HUES48 (cell line): ENCODE measurements at regions not wholly inside any gene's neighbourhood (a gene's known extent, or its start where the extent isn't known, plus 50 kb on each side); places are given as distances from the start of the nearest gene placed in this dataset.

Source experiments
- H3K27ac ChIP-seq: one replicate; pipeline ENCODE4 v1.7.0; 2013; ENCODE audit warnings: low read depth, low read length, inconsistent platforms
- H3K27me3 ChIP-seq: 2 replicates; pipeline ENCODE4 v1.6.1; 2013; ENCODE audit warnings: mild to moderate bottlenecking, low read length; ENCODE audit not compliant: control insufficient read depth, insufficient read depth
- H3K36me3 ChIP-seq: 2 replicates; pipeline ENCODE4 v1.6.1; 2013; ENCODE audit warnings: low read length; ENCODE audit not compliant: control insufficient read depth, insufficient read depth
- H3K4me1 ChIP-seq: 2 replicates; pipeline ENCODE4 v1.6.1; 2013; ENCODE audit warnings: mild to moderate bottlenecking, low read length; ENCODE audit not compliant: control insufficient read depth, insufficient read depth
- H3K4me3 ChIP-seq: 2 replicates; pipeline ENCODE4 v1.5.1; 2013; ENCODE audit warnings: mild to moderate bottlenecking, low read depth, low read length
- H3K9ac ChIP-seq: 2 replicates; pipeline ENCODE4 v1.6.1; 2013; ENCODE audit warnings: mild to moderate bottlenecking, low read depth, low read length, moderate library complexity
- H3K9me3 ChIP-seq: 2 replicates; pipeline ENCODE4 v1.6.1; 2013; ENCODE audit warnings: low read length; ENCODE audit not compliant: control insufficient read depth, insufficient read depth

DNA sequence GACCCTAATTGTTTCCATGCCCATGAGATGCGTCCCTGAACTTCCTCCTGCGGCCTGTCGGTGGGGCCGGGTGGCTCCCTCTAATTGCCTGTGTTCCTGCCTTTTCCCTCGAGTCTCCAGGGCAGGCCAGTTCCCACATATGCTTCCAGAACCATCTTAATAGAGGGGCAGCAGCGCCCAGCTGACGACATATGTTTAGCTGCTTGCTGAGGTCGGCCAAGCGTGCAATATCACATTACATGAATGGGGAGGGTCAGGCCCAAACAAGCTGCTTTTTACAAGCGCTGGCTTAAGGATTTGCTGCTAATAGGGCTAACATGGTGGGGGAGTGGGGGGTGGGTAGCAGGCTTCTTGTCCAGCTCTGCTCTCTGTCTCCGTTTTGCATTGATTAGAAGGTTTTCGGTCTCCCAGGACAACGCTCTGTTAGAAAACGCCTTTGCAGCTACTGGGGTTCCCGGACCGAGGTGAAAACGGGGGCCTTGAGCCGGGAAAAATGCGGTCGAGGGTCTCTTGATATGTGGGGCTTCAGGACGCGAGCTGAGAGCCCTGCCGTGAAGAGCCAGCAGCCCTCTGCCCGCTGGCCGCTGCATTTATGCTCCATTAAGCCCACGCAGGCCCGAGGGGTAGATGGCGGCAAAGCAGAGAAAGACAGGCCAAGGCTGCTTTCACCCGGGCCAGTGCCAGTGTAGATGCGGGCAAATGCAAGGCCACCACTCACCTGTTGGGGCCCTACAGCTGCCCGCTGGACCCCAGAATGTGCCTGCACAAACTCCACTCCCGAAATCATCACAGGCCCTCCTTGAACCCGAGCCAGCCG is 308.5 kb downstream of the BMP7 start:
- H3K9ac ChIP-seq, result no peak overlapping the region
- H3K36me3 ChIP-seq, result no peaks in the 10 kb centered on the region
- no peaks in the 10 kb centered on the region for H3K27me3 ChIP-seq
- no peaks in the 10 kb centered on the region for H3K9me3 ChIP-seq
- no peak overlapping the region for H3K27ac ChIP-seq
- H3K4me1 ChIP-seq, result peaks cover 23% of the 10 kb centered on the region
- H3K4me3 ChIP-seq, result no peak overlapping the region

DNA sequence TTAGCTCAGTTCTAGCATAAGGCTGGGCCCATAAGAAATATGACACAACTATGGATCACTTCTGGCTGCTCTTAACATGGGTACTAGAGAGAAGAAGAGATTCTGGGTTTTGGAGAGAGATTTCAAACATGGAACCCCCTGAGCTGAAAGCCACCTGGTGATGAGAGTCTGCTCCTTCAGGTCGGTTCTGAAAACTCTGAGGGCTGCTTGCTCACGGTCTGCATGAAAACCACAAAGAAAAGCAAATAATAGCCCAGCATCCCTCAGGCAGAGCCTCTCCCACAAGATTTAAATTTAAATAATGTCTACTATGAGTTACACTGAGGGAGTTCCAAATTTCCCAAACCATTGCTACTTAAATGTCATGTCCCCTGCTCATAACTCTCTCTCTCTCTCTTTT is 301.5 kb downstream of the BMP7 start:
- Histone ChIP-seq H3K36me3 (no peaks in the 10 kb centered on the region), H3K27ac (no peak overlapping the region), H3K9me3 (no peaks in the 10 kb centered on the region), H3K9ac (no peak overlapping the region), H3K27me3 (no peaks in the 10 kb centered on the region), H3K4me1 (peaks cover 8% of the 10 kb centered on the region), H3K4me3 (no peak overlapping the region)

DNA sequence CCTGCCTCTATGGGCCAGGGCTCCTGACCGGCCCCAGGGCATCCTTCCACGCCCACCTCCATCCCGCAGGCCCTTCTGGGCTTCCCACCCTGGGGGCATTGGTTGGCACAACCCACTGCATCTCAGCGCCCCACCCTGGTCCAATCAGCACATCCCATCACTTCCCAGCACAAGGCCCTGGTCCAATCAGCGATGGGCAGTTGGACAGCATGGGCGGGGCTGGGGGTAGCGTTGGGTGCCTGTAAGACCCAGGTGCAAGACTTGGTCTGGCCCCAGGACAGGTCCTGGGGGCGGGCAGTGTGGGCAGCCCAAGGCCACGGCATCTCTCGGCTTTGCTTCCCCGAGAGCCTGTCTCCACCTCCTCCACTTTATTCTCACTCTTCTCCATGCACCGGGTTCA is 298.5 kb downstream of the BMP7 start:
- no peak overlapping the region for H3K4me3 ChIP-seq

GRCh38 chr20:56968376-56969048 is 297.9 kb downstream of the BMP7 start:
- Histone ChIP-seq H3K27me3 (no peaks in the 10 kb centered on the region), H3K9ac (no peak overlapping the region), H3K4me3 (no peak overlapping the region; the same call in 1 of the 2 replicates), H3K9me3 (no peaks in the 10 kb centered on the region), H3K27ac (no peak overlapping the region), H3K36me3 (no peaks in the 10 kb centered on the region), H3K4me1 (peaks cover 25% of the 10 kb centered on the region)

More for the DNA sequence above, 298.5 kb downstream of the BMP7 start:
- no peak overlapping the region for H3K9ac ChIP-seq
- no peaks in the 10 kb centered on the region for H3K27me3 ChIP-seq
- no peak overlapping the region for H3K27ac ChIP-seq
- no peaks in the 10 kb centered on the region for H3K36me3 ChIP-seq
- H3K9me3 ChIP-seq, result no peaks in the 10 kb centered on the region
- peaks cover 19% of the 10 kb centered on the region for H3K4me1 ChIP-seq

DNA sequence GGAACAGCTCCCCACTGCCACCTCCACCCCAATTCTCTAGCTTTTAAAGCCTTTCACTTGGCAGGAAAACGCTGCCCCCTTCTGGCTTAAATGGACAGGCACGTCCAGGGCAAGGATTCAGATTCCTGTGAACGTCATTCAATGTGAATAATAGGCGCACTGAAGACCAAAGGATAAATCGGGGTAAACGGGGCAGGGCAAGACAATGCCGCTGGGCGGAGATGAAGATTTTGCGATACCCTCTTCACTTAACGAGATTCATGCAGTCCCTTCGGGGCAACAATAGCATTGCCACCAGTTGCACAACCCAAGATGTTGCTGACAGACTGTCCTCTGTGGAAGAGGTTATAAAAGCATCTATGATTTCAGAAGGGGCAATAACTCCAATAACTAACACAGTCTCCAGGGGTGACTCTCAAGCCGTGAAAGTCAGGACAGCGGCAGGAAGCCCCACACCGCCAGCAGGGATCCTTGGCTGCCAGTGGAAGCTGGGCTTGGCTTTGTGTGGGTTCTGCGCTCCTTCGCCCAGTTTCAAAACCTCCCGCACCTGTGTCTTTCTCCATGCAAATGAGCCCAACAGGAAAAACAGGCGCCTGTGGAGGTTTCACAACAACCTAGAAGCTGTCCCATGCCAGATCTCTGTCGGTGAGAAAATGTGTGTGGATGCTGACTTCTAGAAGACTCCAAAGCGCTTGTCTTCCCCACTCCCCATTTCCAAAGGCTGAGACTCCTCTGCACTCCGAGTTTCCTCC is 291.8 kb downstream of the BMP7 start:
- Histone ChIP-seq H3K4me1 (peaks cover 33% of the 10 kb centered on the region), H3K27me3 (peaks cover 7% of the 10 kb centered on the region; the same call in 1 of the 2 replicates), H3K36me3 (no peaks in the 10 kb centered on the region), H3K27ac (no peak overlapping the region), H3K9ac (no peak overlapping the region), H3K4me3 (peak overlapping the region; percentile 0; the same call in 1 of the 2 replicates), H3K9me3 (no peaks in the 10 kb centered on the region)

DNA sequence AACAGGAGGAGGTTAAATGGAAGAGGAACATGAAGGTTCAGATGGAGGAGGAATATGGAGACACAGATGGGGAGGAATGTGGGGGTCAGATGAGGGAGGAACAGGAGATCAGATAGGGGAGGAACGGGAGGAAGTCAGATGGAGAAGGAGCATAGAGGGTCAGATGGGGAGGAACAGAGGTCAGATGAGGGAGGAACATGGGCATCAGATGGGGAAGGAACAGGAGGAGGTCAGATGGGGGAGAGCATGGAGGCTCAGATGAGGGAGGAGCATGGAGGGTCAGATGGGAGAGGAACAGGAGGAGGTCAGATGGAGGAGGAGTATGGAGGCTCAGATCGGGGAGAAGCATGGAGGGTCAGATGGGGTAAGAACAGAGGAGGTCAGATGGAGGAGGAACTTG is 290.6 kb downstream of the BMP7 start:
- H3K27me3 ChIP-seq, result peaks cover 7% of the 10 kb centered on the region; the same call in 1 of the 2 replicates
- no peak overlapping the region for H3K9ac ChIP-seq
- no peaks in the 10 kb centered on the region for H3K36me3 ChIP-seq
- H3K4me3 ChIP-seq, result no peak overlapping the region
- H3K27ac ChIP-seq, result no peak overlapping the region
- no peaks in the 10 kb centered on the region for H3K9me3 ChIP-seq
- H3K4me1 ChIP-seq, result peaks cover 33% of the 10 kb centered on the region

- Histone ChIP-seq H3K4me3 (no peak overlapping the region), H3K27ac (no peak overlapping the region), H3K36me3 (no peaks in the 10 kb centered on the region), H3K4me1 (peaks cover 33% of the 10 kb centered on the region), H3K9me3 (no peaks in the 10 kb centered on the region), H3K27me3 (peaks cover 7% of the 10 kb centered on the region; the same call in 1 of the 2 replicates), H3K9ac (no peak overlapping the region)
These were observed 290.1 kb downstream of the BMP7 start for GRCh38 chr20:56976336-56976735.

GRCh38 chr20:56978475-56978874 is 288.0 kb downstream of the BMP7 start:
- no peak overlapping the region for H3K27ac ChIP-seq
- H3K4me3 ChIP-seq, result no peak overlapping the region
- no peak overlapping the region for H3K9ac ChIP-seq
- H3K4me1 ChIP-seq, result peaks cover 16% of the 10 kb centered on the region
- no peaks in the 10 kb centered on the region for H3K9me3 ChIP-seq
- peaks cover 7% of the 10 kb centered on the region; the same call in 1 of the 2 replicates for H3K27me3 ChIP-seq
- no peaks in the 10 kb centered on the region for H3K36me3 ChIP-seq

- Histone ChIP-seq H3K9ac (no peak overlapping the region), H3K4me1 (peaks cover 9% of the 10 kb centered on the region; the same call in 1 of the 2 replicates), H3K4me3 (no peak overlapping the region), H3K9me3 (no peaks in the 10 kb centered on the region), H3K27me3 (peaks cover 7% of the 10 kb centered on the region; the same call in 1 of the 2 replicates), H3K27ac (no peak overlapping the region), H3K36me3 (no peaks in the 10 kb centered on the region)
These were observed 287.3 kb downstream of the BMP7 start for GRCh38 chr20:56979125-56979524.

GRCh38 chr20:56981301-56981700 is 285.1 kb downstream of the BMP7 start:
- Histone ChIP-seq H3K27me3 (no peaks in the 10 kb centered on the region), H3K4me1 (no peaks in the 10 kb centered on the region), H3K4me3 (no peak overlapping the region), H3K9ac (no peak overlapping the region), H3K36me3 (no peaks in the 10 kb centered on the region), H3K27ac (no peak overlapping the region), H3K9me3 (0 out of 2 replicates have a peak, but pooled peaks cover 4% of the 10 kb centered on the region)
